ENCODE measurements at regions not wholly inside any gene's neighbourhood (a gene's known extent, or its start where the extent isn't known, plus 50 kb on each side); places are given as distances from the start of the nearest gene placed in this dataset.
A peak's percentile ranks its signal among the peaks of the same experiment; 100 is the strongest.

- Mint-ChIP-seq H3K9me3 (ENCODE audit: insufficient read depth) (no peaks in the 10 kb centered on the region), H3K4me3 (no peak overlapping the region), H3K27me3 (peaks cover 78% of the 10 kb centered on the region), H3K4me1 (peaks cover 6% of the 10 kb centered on the region), H3K27ac (no peak overlapping the region)
- H3K9ac ChIP-seq (ENCODE audit: low read length), result no peak overlapping the region
- H3K36me3 ChIP-seq (replicated peaks in 1 of 2; ENCODE audit: control extremely low read depth in 1 of 2, control insufficient read depth in 1 of 2, extremely low read depth in 1 of 2, insufficient read depth in 2 of 2, low read length in 1 of 2), result no peaks in the 10 kb centered on the region
- ChIA-PET POLR2A (no interaction called here), CTCF (no interaction called here)
- no peak for DNase-seq
- WGBS (ENCODE audit: insufficient coverage), result 45% methylated on average over 7 of the region's 7 CpGs
- no peak for TF ChIP-seq EZH2 (IDR thresholded peaks at IDR 0.05; ENCODE audit: borderline replicate concordance, insufficient read depth, low read depth, low read length, poor library complexity, severe bottlenecking)
- TF ChIP-seq, protein P1, sequence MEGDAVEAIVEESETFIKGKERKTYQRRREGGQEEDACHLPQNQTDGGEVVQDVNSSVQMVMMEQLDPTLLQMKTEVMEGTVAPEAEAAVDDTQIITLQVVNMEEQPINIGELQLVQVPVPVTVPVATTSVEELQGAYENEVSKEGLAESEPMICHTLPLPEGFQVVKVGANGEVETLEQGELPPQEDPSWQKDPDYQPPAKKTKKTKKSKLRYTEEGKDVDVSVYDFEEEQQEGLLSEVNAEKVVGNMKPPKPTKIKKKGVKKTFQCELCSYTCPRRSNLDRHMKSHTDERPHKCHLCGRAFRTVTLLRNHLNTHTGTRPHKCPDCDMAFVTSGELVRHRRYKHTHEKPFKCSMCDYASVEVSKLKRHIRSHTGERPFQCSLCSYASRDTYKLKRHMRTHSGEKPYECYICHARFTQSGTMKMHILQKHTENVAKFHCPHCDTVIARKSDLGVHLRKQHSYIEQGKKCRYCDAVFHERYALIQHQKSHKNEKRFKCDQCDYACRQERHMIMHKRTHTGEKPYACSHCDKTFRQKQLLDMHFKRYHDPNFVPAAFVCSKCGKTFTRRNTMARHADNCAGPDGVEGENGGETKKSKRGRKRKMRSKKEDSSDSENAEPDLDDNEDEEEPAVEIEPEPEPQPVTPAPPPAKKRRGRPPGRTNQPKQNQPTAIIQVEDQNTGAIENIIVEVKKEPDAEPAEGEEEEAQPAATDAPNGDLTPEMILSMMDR (IDR thresholded peaks at IDR 0.05), result no peak
- H3K4me1 ChIP-seq (ENCODE audit: control insufficient read depth in 2 of 2, insufficient read depth in 2 of 2, low read length in 2 of 2), result peaks cover 6 to 16% of the 10 kb centered on the region in 2 donors
- no peak overlapping the region for H2AFZ ChIP-seq (ENCODE audit: insufficient read depth, low read depth, low read length, poor library complexity, severe bottlenecking)
- peaks cover 0 to 5% (median 0%) of the 10 kb centered on the region in 3 donors for H3K9me3 ChIP-seq (ENCODE audit: control extremely low read depth in 1 of 3, control insufficient read depth in 2 of 3, insufficient read depth in 1 of 3, low read length in 2 of 3)
- H3K79me2 ChIP-seq (ENCODE audit: control insufficient read depth, insufficient read depth, low read length), result no peaks in the 10 kb centered on the region
- H4K20me1 ChIP-seq (ENCODE audit: control insufficient read depth, insufficient read depth, low read length, poor library complexity, severe bottlenecking), result no peaks in the 10 kb centered on the region
- H3K4me3 ChIP-seq (ENCODE audit: control extremely low read depth in 1 of 5, extremely low read depth in 1 of 5, insufficient read depth in 1 of 5, low read depth in 2 of 5, low read length in 4 of 5), result no peak overlapping the region
- H3K27ac ChIP-seq (ENCODE audit: low read length in 2 of 2), result no peak overlapping the region
- peaks cover 0 to 63% (median 21%) of the 10 kb centered on the region in 4 experiments for H3K27me3 ChIP-seq (replicated peaks in 1 of 4; ENCODE audit: control extremely low read depth in 1 of 4, control insufficient read depth in 3 of 4, insufficient read depth in 4 of 4, low read length in 3 of 4)
- intact Hi-C loops (cut with micrococcal nuclease), result no loop called here
- no peak for ATAC-seq (ENCODE audit: low read depth)
- H3K4me2 ChIP-seq (replicated peaks; ENCODE audit: low read depth, low read length, poor library complexity, severe bottlenecking), result no peak overlapping the region
These were observed 107.2 kb upstream of the E2F8 start for GRCh38 chr11:19347911-19348310.

DNA sequence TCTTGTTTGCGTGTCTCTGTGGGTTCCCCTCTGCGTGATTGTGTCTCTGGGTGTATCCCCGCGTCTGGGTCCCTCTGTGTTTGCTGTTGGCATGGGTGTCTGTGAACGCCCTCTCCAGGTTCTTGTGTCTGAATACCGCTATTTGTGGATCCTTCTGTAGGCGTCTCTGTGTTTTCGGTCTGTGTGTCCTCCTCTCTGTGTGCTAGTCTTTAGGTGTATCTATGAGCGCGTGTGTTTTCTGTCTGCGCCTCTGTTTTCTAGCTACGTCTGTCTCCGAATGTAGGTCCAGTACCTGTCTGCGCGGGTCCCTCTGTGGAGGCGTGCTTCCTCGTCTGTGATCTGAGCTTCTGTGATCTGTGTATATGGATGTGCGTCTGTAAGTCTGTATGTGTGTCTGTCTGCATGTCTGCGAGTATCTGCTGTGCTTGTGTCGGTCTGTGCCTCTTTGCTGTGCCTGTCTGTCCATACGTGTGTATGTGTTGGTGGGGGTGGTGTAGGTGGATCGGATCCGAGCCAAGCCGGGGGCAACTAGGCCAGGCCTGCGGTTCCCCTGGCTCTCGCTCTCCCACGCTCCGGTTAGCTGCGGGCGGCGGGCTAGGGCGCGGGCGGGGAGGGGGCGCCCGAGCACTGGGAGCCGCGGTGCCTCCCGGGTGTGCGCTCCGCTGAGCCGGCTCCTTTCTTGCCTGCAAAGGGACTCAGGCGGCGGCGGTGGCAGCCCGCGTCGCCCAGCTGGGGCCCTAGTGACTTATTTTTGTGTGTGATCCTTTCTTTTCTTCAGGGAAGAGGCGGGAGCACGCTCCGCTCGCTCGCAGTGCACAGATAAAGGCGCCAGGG is 105.3 kb upstream of the E2F8 start:
- peaks cover 6% of the 10 kb centered on the region for H3K4me1 Mint-ChIP-seq
- H4K20me1 ChIP-seq (ENCODE audit: control insufficient read depth, insufficient read depth, low read length, poor library complexity, severe bottlenecking), result no peaks in the 10 kb centered on the region
- ATAC-seq (ENCODE audit: low read depth) (no peak), DNase-seq (no peak)
- CTCF ChIA-PET, result no interaction called here
- 8% methylated on average over 53 of the region's 54 CpGs for WGBS (ENCODE audit: insufficient coverage)
- no peak overlapping the region for H3K27ac Mint-ChIP-seq
- no peaks in the 10 kb centered on the region for H3K36me3 ChIP-seq (replicated peaks in 1 of 2; ENCODE audit: control extremely low read depth in 1 of 2, control insufficient read depth in 1 of 2, extremely low read depth in 1 of 2, insufficient read depth in 2 of 2, low read length in 1 of 2)
- H2AFZ ChIP-seq (ENCODE audit: insufficient read depth, low read depth, low read length, poor library complexity, severe bottlenecking), result peak overlapping the region; percentile 38
- no peaks in the 10 kb centered on the region for H3K79me2 ChIP-seq (ENCODE audit: control insufficient read depth, insufficient read depth, low read length)
- peaks cover 0 to 5% (median 0%) of the 10 kb centered on the region in 3 donors for H3K9me3 ChIP-seq (ENCODE audit: control extremely low read depth in 1 of 3, control insufficient read depth in 2 of 3, insufficient read depth in 1 of 3, low read length in 2 of 3)
- H3K9ac ChIP-seq (ENCODE audit: low read length), result peak overlapping the region; percentile 9
- H3K9me3 Mint-ChIP-seq (ENCODE audit: insufficient read depth), result no peaks in the 10 kb centered on the region
- peaks cover 0 to 57% (median 24%) of the 10 kb centered on the region in 4 experiments for H3K27me3 ChIP-seq (replicated peaks in 1 of 4; ENCODE audit: control extremely low read depth in 1 of 4, control insufficient read depth in 3 of 4, insufficient read depth in 4 of 4, low read length in 3 of 4)
- H3K4me3 ChIP-seq (ENCODE audit: control extremely low read depth in 1 of 5, extremely low read depth in 1 of 5, insufficient read depth in 1 of 5, low read depth in 2 of 5, low read length in 4 of 5), result peak overlapping the region in 4 of 5 experiments; percentile 5 to 24 (median 8)
- no peak for TF ChIP-seq EZH2 (IDR thresholded peaks at IDR 0.05; ENCODE audit: borderline replicate concordance, insufficient read depth, low read depth, low read length, poor library complexity, severe bottlenecking)
- TF ChIP-seq, protein P1 (IDR thresholded peaks at IDR 0.05), result no peak
- H3K4me3 Mint-ChIP-seq, result peak overlapping the region; percentile 72
- POLR2A ChIA-PET, result no interaction called here
- H3K27me3 Mint-ChIP-seq, result peaks cover 79% of the 10 kb centered on the region
- intact Hi-C loops (cut with micrococcal nuclease), result no loop called here
- H3K4me2 ChIP-seq (replicated peaks; ENCODE audit: low read depth, low read length, poor library complexity, severe bottlenecking), result peak overlapping the region; percentile 42
- no peak overlapping the region for H3K27ac ChIP-seq (ENCODE audit: low read length in 2 of 2)
- peaks cover 6 to 16% of the 10 kb centered on the region in 2 donors for H3K4me1 ChIP-seq (ENCODE audit: control insufficient read depth in 2 of 2, insufficient read depth in 2 of 2, low read length in 2 of 2)

All from B cell (primary cell).